HCT116 (cell line): ENCODE measurements at regions not wholly inside any gene's neighbourhood (a gene's known extent, or its start where the extent isn't known, plus 50 kb on each side); places are given as distances from the start of the nearest gene placed in this dataset.

Experiments used
- ATAC-seq: fragments of 200-7000 bp; cut with Tn5 transposase; 2 replicates; pipeline ENCODE4 v1.9.1; 2020; ENCODE audit warnings: mild to moderate bottlenecking, moderate library complexity
- BruUV-seq: library from RNA; stranded (reverse); fragments of 400-500 nt; replicated peaks from 2 replicates; lab custom pipeline; 2021; lab: Mats Ljungman, UMichigan
- CTCF ChIA-PET: fragments of 300-600 bp; sonication (Branson Sonifier 250); formaldehyde crosslinking; loops from one replicate; lab custom pipeline; 2021; ENCODE audit warnings: antibody characterized with exemption; lab: Charles Lee
- POLR2A ChIA-PET: fragments of 300-600, 350-600 bp; sonication (Branson Sonifier 250); formaldehyde crosslinking; loops from one replicate; lab custom pipeline; 2021; ENCODE audit warnings: antibody characterized with exemption; lab: Charles Lee
- RAD21 ChIA-PET, 2 experiments: fragments of 300-600 bp; sonication (Branson Sonifier 250); formaldehyde crosslinking; loops; one replicate each; lab custom pipeline; 2023; ENCODE audit warnings: low total read pairs in 2 of 2; ENCODE audit not compliant: uncharacterized antibody in 2 of 2, unreplicated experiment in 2 of 2, low non-redundant PET in 1 of 2; lab: Charles Lee
- DNase-seq: peaks from one replicate; pipeline ENCODE4 v3.0.0-alpha.2; 2010; ENCODE audit warnings: low read depth, low spot score
- H2AFZ ChIP-seq: fragments of 200-600 bp; shearing (Covaris generic), sonication (generic); 2 replicates; pipeline ENCODE4 v1.6.1; 2017; ENCODE audit warnings: low read depth, mixed run types, mixed read lengths, antibody characterized with exemption, low read length; ENCODE audit not compliant: poor library complexity, severe bottlenecking
- H3K27ac ChIP-seq: 2 replicates; pipeline ENCODE4 v1.5.1; 2012; ENCODE audit warnings: low read depth, low read length
- H3K27me3 ChIP-seq: fragments of 200-600 bp; sonication (generic); 2 replicates; pipeline ENCODE4 v1.6.1; 2016; ENCODE audit warnings: mixed run types, low read length, mixed read lengths; ENCODE audit not compliant: insufficient read depth
- H3K36me3 ChIP-seq, 2 experiments: fragments of 200-500 bp in 1 of 2; fragments of 200-600 bp in 1 of 2; sonication (Bioruptor generic) in 1 of 2; sonication (generic) in 1 of 2; 2 replicates each; pipeline versions ENCODE4 v1.5.1 to v1.6.1; 2014 to 2016; ENCODE audit warnings: low read length in 2 of 2, inconsistent platforms in 1 of 2, mixed read lengths in 1 of 2, mixed run types in 1 of 2; ENCODE audit not compliant: insufficient read depth in 2 of 2, control insufficient read depth in 1 of 2
- H3K4me1 ChIP-seq, 2 experiments: fragments of 200-600 bp in 1 of 2; sonication (generic) in 1 of 2; 2 replicates each; pipeline versions ENCODE4 v1.5.1 to v1.6.1; 2012 to 2017; ENCODE audit warnings: low read length in 2 of 2, inconsistent platforms in 1 of 2, mild to moderate bottlenecking in 1 of 2, mixed read lengths in 1 of 2, mixed run types in 1 of 2, moderate library complexity in 1 of 2; ENCODE audit not compliant: insufficient read depth in 2 of 2, control insufficient read depth in 1 of 2
- H3K4me2 ChIP-seq: fragments of 200-600 bp; sonication (generic); 2 replicates; pipeline ENCODE4 v1.6.1; 2017; ENCODE audit warnings: mixed run types, low read length, mixed read lengths
- H3K4me3 ChIP-seq, 2 experiments: fragments of 200-600 bp in 1 of 2; sonication (generic) in 1 of 2; replicated peaks in 1 of 2; 2 replicates each; pipeline ENCODE4 v1.5.1; 2011 to 2016; ENCODE audit warnings: low read length in 2 of 2, control low read depth in 1 of 2, low read depth in 1 of 2, mild to moderate bottlenecking in 1 of 2, mixed read lengths in 1 of 2, mixed run types in 1 of 2
- H3K79me2 ChIP-seq: fragments of 200-600 bp; sonication (generic); 2 replicates; pipeline ENCODE4 v1.6.1; 2017; ENCODE audit warnings: mild to moderate bottlenecking, mixed run types, low read length, moderate library complexity, mixed read lengths; ENCODE audit not compliant: insufficient read depth
- H3K9ac ChIP-seq: fragments of 200-600 bp; sonication (generic); 2 replicates; pipeline ENCODE4 v1.6.1; 2016; ENCODE audit warnings: low read length, mixed read lengths
- H3K9me2 ChIP-seq: fragments of 200-600 bp; sonication (generic), shearing (Covaris generic); 2 replicates; pipeline ENCODE4 v1.6.1; 2017; ENCODE audit warnings: mixed run types, mild to moderate bottlenecking, moderate library complexity; ENCODE audit not compliant: insufficient read depth
- H3K9me3 ChIP-seq, 2 experiments: fragments of 200-500 bp in 1 of 2; fragments of 200-600 bp in 1 of 2; sonication (Bioruptor generic) in 1 of 2; sonication (generic) in 1 of 2; 2 replicates each; pipeline ENCODE4 v1.6.1; 2014 to 2017; ENCODE audit warnings: low read length in 2 of 2, mixed read lengths in 2 of 2, inconsistent platforms in 1 of 2, low read depth in 1 of 2, mild to moderate bottlenecking in 1 of 2, mixed run types in 1 of 2, moderate library complexity in 1 of 2; ENCODE audit not compliant: control insufficient read depth in 1 of 2, insufficient read depth in 1 of 2
- H4K20me1 ChIP-seq: fragments of 200-600 bp; sonication (generic), shearing (Covaris generic); 2 replicates; pipeline ENCODE4 v1.6.1; 2017; ENCODE audit warnings: mixed run types, mild to moderate bottlenecking, moderate library complexity; ENCODE audit not compliant: insufficient read depth
- ATF3 ChIP-seq: IDR thresholded peaks from 2 replicates; pipeline ENCODE4 v1.6.1; 2012
- CBX3 ChIP-seq: IDR thresholded peaks from 2 replicates; pipeline ENCODE4 v1.6.1; 2012; ENCODE audit warnings: low read depth
- CEBPB ChIP-seq: IDR thresholded peaks from 2 replicates; pipeline ENCODE4 v1.6.1; 2012; ENCODE audit warnings: low read depth
- EGR1 ChIP-seq: IDR thresholded peaks from 2 replicates; pipeline ENCODE4 v1.6.1; 2012; ENCODE audit warnings: low read depth
- EZH2phosphoT487 ChIP-seq: fragments of 200-600 bp; IDR thresholded peaks from 2 replicates; pipeline ENCODE4 v1.6.1; 2018; ENCODE audit warnings: antibody characterized with exemption, borderline replicate concordance
- FOSL1 ChIP-seq: IDR thresholded peaks from 2 replicates; pipeline ENCODE4 v1.6.1; 2012; ENCODE audit warnings: low read depth
- MAX ChIP-seq: IDR thresholded peaks from 2 replicates; pipeline ENCODE4 v1.6.1; 2012
- POLR2A ChIP-seq: IDR thresholded peaks from 2 replicates; pipeline ENCODE4 v1.7.0; 2011; ENCODE audit warnings: borderline replicate concordance; ENCODE audit not compliant: insufficient read depth, insufficient read length; ENCODE audit errors: extremely low read depth
- POLR2AphosphoS5 ChIP-seq: IDR thresholded peaks from 2 replicates; pipeline ENCODE4 v1.6.1; 2011; ENCODE audit warnings: mild to moderate bottlenecking, low read depth, low read length, moderate library complexity
- REST ChIP-seq: IDR thresholded peaks from 2 replicates; pipeline ENCODE4 v1.6.1; 2012; ENCODE audit warnings: low read depth
- SIN3A ChIP-seq: IDR thresholded peaks from 2 replicates; pipeline ENCODE4 v1.6.1; 2012; ENCODE audit warnings: low read depth
- SP1 ChIP-seq: IDR thresholded peaks from 2 replicates; pipeline ENCODE4 v1.6.1; 2012; ENCODE audit warnings: low read depth
- TCF7L2 ChIP-seq: IDR thresholded peaks from 2 replicates; pipeline ENCODE4 v1.7.0; 2011; ENCODE audit warnings: borderline replicate concordance, inconsistent platforms; ENCODE audit not compliant: insufficient read depth, insufficient read length; ENCODE audit errors: extremely low read depth
- ZFX ChIP-seq: fragments of 450-650 bp; IDR thresholded peaks from 2 replicates; pipeline ENCODE4 v1.6.1; 2017
- intact Hi-C: fragments of 100-400 bp; cut with micrococcal nuclease; formaldehyde crosslinking; loops from 2 replicates; pipeline ENCODE4 v1.10.0; 2022

- no peak overlapping the region for H3K4me2 ChIP-seq
- no peaks in the 10 kb centered on the region for H3K9me2 ChIP-seq
- no peak for ATAC-seq
- H3K36me3 ChIP-seq = no peaks in the 10 kb centered on the region
- H3K27me3 ChIP-seq = no peaks in the 10 kb centered on the region
- no peak for TF ChIP-seq MAX
- no peak for TF ChIP-seq SIN3A
- TF ChIP-seq POLR2AphosphoS5 = no peak
- no peak for TF ChIP-seq ZFX
- TF ChIP-seq SP1 = no peak
- no peak for TF ChIP-seq POLR2A
- no peak for TF ChIP-seq ATF3
- no peak for TF ChIP-seq EGR1
- TF ChIP-seq CEBPB = no peak
- no peak for TF ChIP-seq REST
- TF ChIP-seq CBX3 = no peak
- TF ChIP-seq FOSL1 = no peak
- TF ChIP-seq EZH2phosphoT487 = no peak
- TF ChIP-seq TCF7L2 = no peak
- intact Hi-C loops = no loop called here
- H3K4me3 ChIP-seq = no peak overlapping the region
- DNase-seq = no peak
- no TSS peak for BruUV-seq
- no peak overlapping the region for H2AFZ ChIP-seq
- H3K9me3 ChIP-seq = no peaks in the 10 kb centered on the region
- no peaks in the 10 kb centered on the region for H4K20me1 ChIP-seq
- no peaks in the 10 kb centered on the region for H3K4me1 ChIP-seq
- no peak overlapping the region for H3K27ac ChIP-seq
- H3K9ac ChIP-seq = no peak overlapping the region
- ChIA-PET RAD21 (no interaction called here), POLR2A (no interaction called here), CTCF (no interaction called here)
- no peaks in the 10 kb centered on the region for H3K79me2 ChIP-seq
Measured at GRCh38 chr1:232310541-232310940, 319.4 kb downstream of the SIPA1L2 start.
